MCF 10A (cell line): ENCODE measurements at regions not wholly inside any gene's neighbourhood (a gene's known extent, or its start where the extent isn't known, plus 50 kb on each side); places are given as distances from the start of the nearest gene placed in this dataset.

ENCODE experiments used
- BruUV-seq: library from RNA; stranded (reverse); fragments of 400-500 nt; replicated peaks from 2 replicates; lab custom pipeline; 2021; lab: Mats Ljungman, UMichigan
- CTCF ChIA-PET: fragments of 300-600 bp; sonication (Branson Sonifier 250); formaldehyde crosslinking; extraction: SDS; loops from one replicate; lab custom pipeline; 2021; ENCODE audit warnings: antibody characterized with exemption, inconsistent platforms; lab: Yijun Ruan, JAX
- POLR2A ChIA-PET: fragments of 300-600, 350-650 bp; sonication (Branson Sonifier 250); formaldehyde crosslinking; extraction: SDS; loops from one replicate; lab custom pipeline; 2020; ENCODE audit warnings: antibody characterized with exemption, inconsistent platforms; lab: Yijun Ruan, JAX
- DNase-seq: peaks from one replicate; pipeline ENCODE4 v3.0.0-alpha.2; 2018; ENCODE audit not compliant: unreplicated experiment
- H3K27ac Mint-ChIP-seq: one replicate; pipeline ENCODE4 v1.8.0; 2022; ENCODE audit warnings: mild to moderate bottlenecking, low read depth, mixed read lengths; ENCODE audit not compliant: unreplicated experiment
- H3K27me3 Mint-ChIP-seq: one replicate; pipeline ENCODE4 v1.8.0; 2022; ENCODE audit warnings: mixed read lengths; ENCODE audit not compliant: insufficient read depth, unreplicated experiment
- H3K36me3 Mint-ChIP-seq: one replicate; pipeline ENCODE4 v1.8.0; 2022; ENCODE audit warnings: mild to moderate bottlenecking, moderate library complexity, mixed read lengths; ENCODE audit not compliant: insufficient read depth, unreplicated experiment
- H3K4me1 Mint-ChIP-seq: one replicate; pipeline ENCODE4 v1.8.0; 2022; ENCODE audit warnings: mixed read lengths; ENCODE audit not compliant: insufficient read depth, unreplicated experiment
- H3K4me3 Mint-ChIP-seq: one replicate; pipeline ENCODE4 v1.8.0; 2022; ENCODE audit warnings: mild to moderate bottlenecking, moderate library complexity, mixed read lengths; ENCODE audit not compliant: unreplicated experiment
- H3K9me3 Mint-ChIP-seq: one replicate; pipeline ENCODE4 v1.8.0; 2022; ENCODE audit warnings: mixed read lengths; ENCODE audit not compliant: unreplicated experiment
- CTCF ChIP-seq: fragments of 200-600 bp; IDR thresholded peaks from one replicate; pipeline ENCODE4 v1.8.0; 2022; ENCODE audit warnings: antibody characterized with exemption, mild to moderate bottlenecking; ENCODE audit not compliant: unreplicated experiment
- intact Hi-C: fragments of 100-400 bp; cut with micrococcal nuclease; formaldehyde crosslinking; loops from 2 replicates; pipeline ENCODE4 v1.14.1; 2022

GRCh38 chr12:118493962-118494361 lies 117.6 kb downstream of the SUDS3 start:
- no TSS peak for BruUV-seq
- Mint-ChIP-seq H3K36me3 (no peaks in the 10 kb centered on the region), H3K4me3 (no peak overlapping the region), H3K9me3 (peaks cover 9% of the 10 kb centered on the region), H3K4me1 (no peaks in the 10 kb centered on the region), H3K27me3 (no peaks in the 10 kb centered on the region), H3K27ac (no peak overlapping the region)
- intact Hi-C loops, result no loop called here
- ChIA-PET POLR2A (no interaction called here), CTCF (no interaction called here)
- DNase-seq, result no peak
- TF ChIP-seq CTCF, result no peak

GRCh38 chr12:118494776-118495175 lies 118.4 kb downstream of the SUDS3 start:
- Mint-ChIP-seq H3K27me3 (no peaks in the 10 kb centered on the region), H3K27ac (no peak overlapping the region), H3K36me3 (no peaks in the 10 kb centered on the region), H3K4me1 (no peaks in the 10 kb centered on the region), H3K4me3 (no peak overlapping the region), H3K9me3 (peaks cover 11% of the 10 kb centered on the region)
- ChIA-PET POLR2A (no interaction called here), CTCF (no interaction called here)
- intact Hi-C loops, result no loop called here
- BruUV-seq, result no TSS peak
- no peak for DNase-seq
- no peak for TF ChIP-seq CTCF

- no TSS peak for BruUV-seq
- CTCF ChIA-PET, result no interaction called here
- no peak for TF ChIP-seq CTCF
These were observed 118.9 kb downstream of the SUDS3 start for GRCh38 chr12:118495296-118495695.

GRCh38 chr12:118498171-118498570 lies 121.8 kb downstream of the SUDS3 start:
- DNase-seq, result no peak
- TF ChIP-seq CTCF, result no peak
- BruUV-seq, result no TSS peak
- CTCF ChIA-PET, result no interaction called here
- Mint-ChIP-seq H3K27me3 (no peaks in the 10 kb centered on the region), H3K27ac (no peak overlapping the region), H3K4me1 (no peaks in the 10 kb centered on the region), H3K9me3 (peaks cover 8% of the 10 kb centered on the region), H3K36me3 (no peaks in the 10 kb centered on the region), H3K4me3 (no peak overlapping the region)
- POLR2A ChIA-PET, result no interaction called here
- intact Hi-C loops, result no loop called here

More at GRCh38 chr12:118495296-118495695, 118.9 kb downstream of the SUDS3 start:
- H3K36me3 Mint-ChIP-seq, result no peaks in the 10 kb centered on the region
- H3K4me3 Mint-ChIP-seq, result no peak overlapping the region
- H3K27me3 Mint-ChIP-seq, result no peaks in the 10 kb centered on the region
- intact Hi-C loops, result no loop called here
- POLR2A ChIA-PET, result no interaction called here
- H3K27ac Mint-ChIP-seq, result no peak overlapping the region
- DNase-seq, result no peak
- peaks cover 14% of the 10 kb centered on the region for H3K9me3 Mint-ChIP-seq
- H3K4me1 Mint-ChIP-seq, result no peaks in the 10 kb centered on the region
